Gastrocnemius medialis (tissue), 4 donors: ENCODE measurements at regions not wholly inside any gene's neighbourhood (a gene's known extent, or its start where the extent isn't known, plus 50 kb on each side); places are given as distances from the start of the nearest gene placed in this dataset.

Source experiments
- POLR2A ChIP-seq, 2 donors: fragments of 450-650 bp; IDR thresholded peaks; one replicate each; pipeline ENCODE4 v1.6.1; 2017; ENCODE audit warnings: antibody characterized with exemption in 2 of 2, mild to moderate bottlenecking in 2 of 2, moderate library complexity in 2 of 2
- TF ChIP-seq, protein P1 (sequence below), 5 experiments: fragments of 450-650 bp in 3 of 5; fragments of 200-600 bp in 2 of 5; sonication (generic) in 2 of 5; IDR thresholded peaks in 4 of 5; conservative IDR thresholded peaks in 1 of 5; 1 replicate in 4 of 5; 2 replicates in 1 of 5; pipeline ENCODE4 v1.5.1; 2016 to 2019; ENCODE audit warnings: antibody characterized with exemption in 5 of 5, mild to moderate bottlenecking in 3 of 5, moderate library complexity in 3 of 5

DNA sequence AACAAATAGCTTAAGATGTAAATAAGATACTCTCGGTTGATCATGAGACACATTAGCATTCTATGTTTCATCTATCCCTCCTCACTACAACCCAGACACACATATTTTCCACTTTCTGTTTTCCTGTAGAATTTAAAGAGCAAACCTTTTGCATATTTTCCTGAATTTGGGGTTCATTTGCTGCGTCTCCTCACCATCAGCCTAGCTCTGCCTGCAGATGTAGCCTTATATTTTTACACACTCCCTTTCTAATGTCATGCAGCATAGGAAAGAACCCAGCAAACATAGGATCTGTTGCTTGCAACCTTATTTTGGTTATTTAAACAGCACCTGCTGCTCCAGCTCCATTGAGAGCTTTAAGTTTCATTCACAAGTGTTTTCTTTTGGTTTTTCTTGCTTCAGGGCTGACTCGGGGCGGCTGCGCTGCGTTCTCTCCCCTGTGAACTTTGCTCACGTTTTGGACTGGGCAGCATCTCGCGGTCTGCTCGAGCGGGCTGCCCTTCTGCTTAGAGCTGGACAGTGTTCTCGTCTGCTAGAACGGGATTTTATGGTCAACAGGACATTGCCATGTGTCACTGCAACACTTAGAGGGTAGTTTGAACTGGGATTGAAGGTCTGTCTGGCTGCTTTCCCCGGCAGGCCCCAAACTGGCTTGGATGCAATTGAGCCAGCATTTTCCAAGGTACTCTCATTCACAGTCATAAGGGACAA, 57.8 kb upstream of the VRK1 start:
- TF ChIP-seq, protein P1, sequence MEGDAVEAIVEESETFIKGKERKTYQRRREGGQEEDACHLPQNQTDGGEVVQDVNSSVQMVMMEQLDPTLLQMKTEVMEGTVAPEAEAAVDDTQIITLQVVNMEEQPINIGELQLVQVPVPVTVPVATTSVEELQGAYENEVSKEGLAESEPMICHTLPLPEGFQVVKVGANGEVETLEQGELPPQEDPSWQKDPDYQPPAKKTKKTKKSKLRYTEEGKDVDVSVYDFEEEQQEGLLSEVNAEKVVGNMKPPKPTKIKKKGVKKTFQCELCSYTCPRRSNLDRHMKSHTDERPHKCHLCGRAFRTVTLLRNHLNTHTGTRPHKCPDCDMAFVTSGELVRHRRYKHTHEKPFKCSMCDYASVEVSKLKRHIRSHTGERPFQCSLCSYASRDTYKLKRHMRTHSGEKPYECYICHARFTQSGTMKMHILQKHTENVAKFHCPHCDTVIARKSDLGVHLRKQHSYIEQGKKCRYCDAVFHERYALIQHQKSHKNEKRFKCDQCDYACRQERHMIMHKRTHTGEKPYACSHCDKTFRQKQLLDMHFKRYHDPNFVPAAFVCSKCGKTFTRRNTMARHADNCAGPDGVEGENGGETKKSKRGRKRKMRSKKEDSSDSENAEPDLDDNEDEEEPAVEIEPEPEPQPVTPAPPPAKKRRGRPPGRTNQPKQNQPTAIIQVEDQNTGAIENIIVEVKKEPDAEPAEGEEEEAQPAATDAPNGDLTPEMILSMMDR (IDR thresholded peaks at IDR 0.05 in 4 of 5, conservative IDR thresholded peaks at IDR 0.05 in 1 of 5): no peak
- TF ChIP-seq POLR2A (IDR thresholded peaks at IDR 0.05): no peak
